ENCODE measurements at regions not wholly inside any gene's neighbourhood (a gene's known extent, or its start where the extent isn't known, plus 50 kb on each side); places are given as distances from the start of the nearest gene placed in this dataset.

- H3K27ac ChIP-seq (ENCODE audit: extremely low read length, insufficient read depth, low read length): no peak overlapping the region
- no peaks in the 10 kb centered on the region for H3K36me3 ChIP-seq (replicated peaks in 1 of 2; ENCODE audit: control insufficient read depth in 1 of 2, insufficient read depth in 2 of 2, low read length in 2 of 2)
- H3K4me3 ChIP-seq (replicated peaks in 1 of 3; ENCODE audit: insufficient read depth in 1 of 3, low read depth in 2 of 3, low read length in 3 of 3): no peak overlapping the region
- no peaks in the 10 kb centered on the region; a peak in 1 of 5 replicates for H3K27me3 ChIP-seq (ENCODE audit: control insufficient read depth in 1 of 2, insufficient read depth in 2 of 2, low read length in 2 of 2)
- FAIRE-seq (no peak), ATAC-seq (no peak), DNase-seq (ENCODE audit: low spot score) (no peak)
- 0% methylated on average over 2 of the region's 2 CpGs for WGBS (ENCODE audit: low lambda C conversion rate)
- H3K9ac ChIP-seq (ENCODE audit: insufficient read depth, low read depth, low read length): no peak overlapping the region
- no peak overlapping the region for H2AFZ ChIP-seq (ENCODE audit: low read length)
- TF ChIP-seq HES4 (CRISPR knock-in tag; IDR thresholded peaks at IDR 0.05; ENCODE audit: borderline replicate concordance) (no peak), ZNF512B (CRISPR knock-in tag; IDR thresholded peaks at IDR 0.05; ENCODE audit: borderline replicate concordance) (no peak), PBX3 (CRISPR knock-in tag; IDR thresholded peaks at IDR 0.05; ENCODE audit: borderline replicate concordance) (no peak), SP1 (IDR thresholded peaks at IDR 0.05) (no peak), SP1 (CRISPR knock-in tag; IDR thresholded peaks at IDR 0.05) (no peak), RELA (CRISPR knock-in tag; IDR thresholded peaks at IDR 0.05) (no peak), HHEX (CRISPR knock-in tag; IDR thresholded peaks at IDR 0.05) (no peak)
- TF ChIP-seq, protein P1, sequence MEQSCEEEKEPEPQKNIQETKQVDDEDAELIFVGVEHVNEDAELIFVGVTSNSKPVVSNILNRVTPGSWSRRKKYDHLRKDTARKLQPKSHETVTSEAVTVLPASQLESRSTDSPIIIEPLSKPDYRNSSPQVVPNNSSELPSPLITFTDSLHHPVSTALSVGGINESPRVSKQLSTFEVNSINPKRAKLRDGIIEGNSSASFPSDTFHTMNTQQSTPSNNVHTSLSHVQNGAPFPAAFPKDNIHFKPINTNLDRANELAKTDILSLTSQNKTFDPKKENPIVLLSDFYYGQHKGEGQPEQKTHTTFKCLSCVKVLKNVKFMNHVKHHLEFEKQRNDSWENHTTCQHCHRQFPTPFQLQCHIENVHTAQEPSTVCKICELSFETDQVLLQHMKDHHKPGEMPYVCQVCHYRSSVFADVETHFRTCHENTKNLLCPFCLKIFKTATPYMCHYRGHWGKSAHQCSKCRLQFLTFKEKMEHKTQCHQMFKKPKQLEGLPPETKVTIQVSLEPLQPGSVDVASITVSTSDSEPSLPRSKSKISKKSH (CRISPR knock-in tag; IDR thresholded peaks at IDR 0.05; ENCODE audit: borderline replicate concordance): no peak
- TF ChIP-seq, protein P2, sequence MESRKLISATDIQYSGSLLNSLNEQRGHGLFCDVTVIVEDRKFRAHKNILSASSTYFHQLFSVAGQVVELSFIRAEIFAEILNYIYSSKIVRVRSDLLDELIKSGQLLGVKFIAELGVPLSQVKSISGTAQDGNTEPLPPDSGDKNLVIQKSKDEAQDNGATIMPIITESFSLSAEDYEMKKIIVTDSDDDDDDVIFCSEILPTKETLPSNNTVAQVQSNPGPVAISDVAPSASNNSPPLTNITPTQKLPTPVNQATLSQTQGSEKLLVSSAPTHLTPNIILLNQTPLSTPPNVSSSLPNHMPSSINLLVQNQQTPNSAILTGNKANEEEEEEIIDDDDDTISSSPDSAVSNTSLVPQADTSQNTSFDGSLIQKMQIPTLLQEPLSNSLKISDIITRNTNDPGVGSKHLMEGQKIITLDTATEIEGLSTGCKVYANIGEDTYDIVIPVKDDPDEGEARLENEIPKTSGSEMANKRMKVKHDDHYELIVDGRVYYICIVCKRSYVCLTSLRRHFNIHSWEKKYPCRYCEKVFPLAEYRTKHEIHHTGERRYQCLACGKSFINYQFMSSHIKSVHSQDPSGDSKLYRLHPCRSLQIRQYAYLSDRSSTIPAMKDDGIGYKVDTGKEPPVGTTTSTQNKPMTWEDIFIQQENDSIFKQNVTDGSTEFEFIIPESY (CRISPR knock-in tag; IDR thresholded peaks at IDR 0.05): no peak
- TF ChIP-seq, protein P3, sequence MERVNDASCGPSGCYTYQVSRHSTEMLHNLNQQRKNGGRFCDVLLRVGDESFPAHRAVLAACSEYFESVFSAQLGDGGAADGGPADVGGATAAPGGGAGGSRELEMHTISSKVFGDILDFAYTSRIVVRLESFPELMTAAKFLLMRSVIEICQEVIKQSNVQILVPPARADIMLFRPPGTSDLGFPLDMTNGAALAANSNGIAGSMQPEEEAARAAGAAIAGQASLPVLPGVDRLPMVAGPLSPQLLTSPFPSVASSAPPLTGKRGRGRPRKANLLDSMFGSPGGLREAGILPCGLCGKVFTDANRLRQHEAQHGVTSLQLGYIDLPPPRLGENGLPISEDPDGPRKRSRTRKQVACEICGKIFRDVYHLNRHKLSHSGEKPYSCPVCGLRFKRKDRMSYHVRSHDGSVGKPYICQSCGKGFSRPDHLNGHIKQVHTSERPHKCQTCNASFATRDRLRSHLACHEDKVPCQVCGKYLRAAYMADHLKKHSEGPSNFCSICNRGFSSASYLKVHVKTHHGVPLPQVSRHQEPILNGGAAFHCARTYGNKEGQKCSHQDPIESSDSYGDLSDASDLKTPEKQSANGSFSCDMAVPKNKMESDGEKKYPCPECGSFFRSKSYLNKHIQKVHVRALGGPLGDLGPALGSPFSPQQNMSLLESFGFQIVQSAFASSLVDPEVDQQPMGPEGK (CRISPR knock-in tag; IDR thresholded peaks at IDR 0.05): no peak
- no peaks in the 10 kb centered on the region for H3K79me2 ChIP-seq (ENCODE audit: insufficient read depth, low read length)
- no TSS peak for BruUV-seq (replicated peaks)
- no peaks in the 10 kb centered on the region for H4K20me1 ChIP-seq (ENCODE audit: insufficient read depth, low read length)
- H3K9me3 ChIP-seq (ENCODE audit: low read length): no peaks in the 10 kb centered on the region
- POLR2A ChIA-PET: no interaction called here
- H3K4me1 ChIP-seq (ENCODE audit: insufficient read depth, low read length): no peaks in the 10 kb centered on the region
- CTCF ChIA-PET (ENCODE audit: low intra/inter-chr PET ratio, low total read pairs): no interaction called here
- in situ Hi-C loops (cut with HindIII; ENCODE audit: extremely low pct_ligation_motif_present, low pct_unique_long_range_greater_than_20kb) (no loop called here), intact Hi-C loops (cut with micrococcal nuclease; ENCODE audit: unreplicated experiment) (no loop called here)
- no peak overlapping the region for H3K4me2 ChIP-seq (ENCODE audit: low read depth, low read length)
Observed at GRCh38 chr11:13880634-13881033, 81.9 kb upstream of the SPON1 start.
